Stimulated activated CD4-positive, alpha-beta T cell treated with anti-CD3 and anti-CD28 coated beads, Interleukin-15, amount 100 ng/mL, for 24 hours (primary cell): ENCODE measurements at regions not wholly inside any gene's neighbourhood (a gene's known extent, or its start where the extent isn't known, plus 50 kb on each side); places are given as distances from the start of the nearest gene placed in this dataset.
A peak's percentile ranks its signal among the peaks of the same experiment; 100 is the strongest.

Experiments used
- DNase-seq: peaks from one replicate; pipeline ENCODE4 v3.0.0-alpha.2; 2020

DNA sequence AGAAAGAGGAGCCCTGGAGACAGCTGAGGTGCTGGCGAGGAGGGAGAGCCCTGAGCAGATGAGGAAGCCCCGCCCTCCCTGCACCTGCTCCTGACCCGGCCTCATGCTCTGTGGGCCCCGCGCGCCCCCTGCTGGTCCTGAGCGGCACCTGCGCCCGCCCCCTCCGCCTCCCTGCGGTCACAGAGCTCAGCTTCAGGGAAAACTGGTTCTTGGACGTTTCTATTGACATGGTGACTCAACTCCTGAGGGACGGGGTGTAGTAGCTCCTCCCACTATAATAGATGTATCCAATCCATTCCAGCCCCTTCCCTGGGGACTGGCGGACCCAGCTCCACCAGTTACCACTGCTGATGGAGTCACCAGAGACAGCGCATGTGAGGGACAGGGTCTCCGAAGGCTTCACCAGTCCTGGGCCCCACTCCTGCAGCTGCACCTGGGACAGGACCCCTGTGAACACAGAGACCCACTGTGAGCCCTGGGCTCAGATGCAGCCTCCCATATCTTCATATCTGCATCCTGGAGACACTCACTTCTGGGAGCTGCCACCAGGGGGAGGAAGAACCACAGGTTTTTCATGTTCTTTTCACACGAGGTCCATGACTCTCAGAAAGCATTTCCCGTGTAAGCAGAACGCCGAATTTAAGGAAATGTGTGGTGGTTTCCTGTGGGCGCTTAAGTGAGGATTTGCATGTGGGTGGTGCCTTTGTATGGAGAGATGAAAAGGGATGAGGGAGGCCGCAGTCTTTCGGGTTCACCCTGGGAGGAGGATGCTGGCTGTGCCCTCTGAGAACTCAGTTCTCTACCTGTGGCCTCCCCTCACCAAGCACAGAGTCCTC, 1346.4 kb downstream of the TMEM121 start:
- peak; percentile 92 for DNase-seq

DNA sequence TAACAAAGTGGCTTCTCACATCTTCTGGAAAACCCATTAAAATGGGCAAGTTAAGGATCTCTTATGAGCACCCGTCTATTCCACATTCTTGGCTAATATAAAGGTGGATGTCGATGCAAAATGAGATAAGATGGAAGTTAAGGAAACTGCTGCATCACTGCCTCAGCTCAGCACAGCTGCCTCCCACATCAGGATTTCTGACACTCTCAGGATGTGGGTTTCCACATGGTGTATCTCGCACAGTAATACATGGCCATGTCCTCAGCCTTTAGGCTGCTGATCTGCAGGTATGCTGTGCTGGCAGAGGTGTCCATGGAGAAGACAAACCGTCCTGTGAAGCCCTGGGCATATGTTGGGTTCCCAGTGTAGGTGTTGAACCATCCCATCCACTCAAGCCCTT, 1348.0 kb downstream of the TMEM121 start:
- DNase-seq: peak; percentile 4

DNA sequence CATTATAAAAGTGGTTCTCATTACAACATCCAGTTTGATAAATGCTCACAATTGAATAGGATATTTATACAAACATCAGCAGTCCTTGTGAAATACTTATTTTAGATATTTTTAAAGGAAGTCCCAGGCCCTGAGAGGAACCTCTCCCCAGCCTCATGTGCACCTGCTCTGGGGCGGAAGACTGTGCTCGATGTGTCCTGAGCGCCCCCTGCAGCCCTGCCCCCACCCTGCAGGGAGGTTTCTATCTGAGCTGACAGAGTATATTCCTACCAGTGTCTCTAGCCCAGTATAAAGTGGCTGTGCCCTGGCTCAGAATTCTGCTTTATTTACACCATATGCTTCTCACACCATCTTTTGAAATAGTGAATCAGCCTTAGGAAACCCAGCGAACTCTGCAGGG, 1349.1 kb downstream of the TMEM121 start:
- peak; percentile 50 for DNase-seq

GRCh38 chr14:106876711-106877110, 1350.3 kb downstream of the TMEM121 start:
- DNase-seq: no peak

DNA sequence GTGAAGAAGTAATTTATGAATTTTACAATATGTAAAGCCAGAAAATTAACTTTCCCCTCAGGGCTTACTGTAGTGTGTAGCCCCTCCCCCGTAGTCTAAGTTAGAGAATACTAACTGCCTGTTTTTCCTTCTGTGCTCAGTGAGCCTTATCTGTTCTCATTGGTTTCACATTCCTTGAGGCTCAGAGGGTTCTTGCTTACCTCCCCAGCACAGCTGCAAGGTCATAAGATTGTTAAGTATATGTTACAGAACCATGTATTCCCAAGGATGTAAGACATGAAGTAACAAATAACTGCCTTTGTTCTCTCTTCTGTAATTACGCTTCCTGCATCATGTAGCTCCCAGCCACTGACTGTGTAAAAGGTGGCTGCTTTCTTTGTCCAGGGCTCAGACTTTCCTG, 1351.1 kb downstream of the TMEM121 start:
- no peak for DNase-seq

- DNase-seq: peak; percentile 75
These were observed 1352.9 kb downstream of the TMEM121 start for GRCh38 chr14:106879241-106879640.

DNA sequence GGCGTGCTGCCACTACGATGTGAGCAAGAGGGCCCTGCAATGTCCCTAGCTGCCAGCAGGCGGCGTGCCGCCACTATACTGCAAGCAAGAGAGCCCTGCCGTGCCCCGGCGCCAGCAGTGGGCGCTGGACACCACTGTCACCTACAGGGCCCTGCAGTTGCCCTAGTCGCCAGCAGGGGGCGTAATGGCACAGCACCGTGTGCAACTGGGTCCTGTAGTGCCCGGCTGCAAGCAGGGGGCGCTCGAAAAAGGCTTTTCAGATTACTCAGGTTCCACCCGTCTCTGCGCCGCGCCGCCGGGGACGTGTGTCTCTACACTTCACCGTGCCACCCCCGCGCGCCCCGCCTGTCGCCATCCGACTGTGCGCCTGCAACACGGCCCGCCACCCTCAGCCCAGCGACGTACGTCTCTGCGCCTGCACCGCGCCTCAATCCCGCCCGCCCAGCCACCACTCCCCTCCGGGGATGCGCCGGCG, 1356.9 kb downstream of the TMEM121 start:
- DNase-seq: peak; percentile 73
